ENCODE measurements at regions not wholly inside any gene's neighbourhood (a gene's known extent, or its start where the extent isn't known, plus 50 kb on each side); places are given as distances from the start of the nearest gene placed in this dataset.

GRCh38 chr3:147656023-147656422, 246.9 kb downstream of the ZIC1 start:
- TF ChIP-seq CTCF (IDR thresholded peaks at IDR 0.05) (no peak), EP300 (IDR thresholded peaks at IDR 0.05) (no peak), POLR2AphosphoS5 (IDR thresholded peaks at IDR 0.05) (no peak)

Data from gastroesophageal sphincter (tissue), 3 donors.